GM10266 (cell line): ENCODE measurements at regions not wholly inside any gene's neighbourhood (a gene's known extent, or its start where the extent isn't known, plus 50 kb on each side); places are given as distances from the start of the nearest gene placed in this dataset.

Experiments
- DNase-seq: peaks from one replicate; pipeline ENCODE4 v3.0.0; 2012; ENCODE audit errors: extremely low spot score
- TF ChIP-seq, protein P1 (sequence below): IDR thresholded peaks from 2 replicates; pipeline ENCODE4 v1.5.1; 2012; ENCODE audit warnings: mild to moderate bottlenecking, low read depth; ENCODE audit not compliant: control insufficient read depth, insufficient read depth; ENCODE audit errors: missing control alignments

DNA sequence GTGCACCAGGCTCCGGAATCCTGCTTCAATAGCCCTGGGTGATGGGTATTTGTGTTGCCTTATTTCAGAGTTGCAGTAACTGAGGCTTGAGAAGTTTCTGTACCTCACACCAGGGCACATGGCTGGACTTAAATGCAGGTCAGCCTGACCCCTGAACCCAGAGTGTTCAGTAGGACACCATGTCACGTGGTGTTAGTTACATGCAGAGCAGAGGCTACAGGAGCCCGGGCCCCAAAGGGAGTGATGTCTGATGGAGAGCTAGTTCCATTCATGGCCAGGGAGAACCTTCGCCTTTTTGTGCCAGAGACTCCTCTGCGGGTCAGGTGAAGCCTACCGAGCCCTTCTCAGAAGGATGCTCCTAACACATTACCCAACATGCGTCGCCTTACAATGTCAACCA is 161.4 kb upstream of the CST7 start:
- no peak for DNase-seq
- TF ChIP-seq, protein P1, sequence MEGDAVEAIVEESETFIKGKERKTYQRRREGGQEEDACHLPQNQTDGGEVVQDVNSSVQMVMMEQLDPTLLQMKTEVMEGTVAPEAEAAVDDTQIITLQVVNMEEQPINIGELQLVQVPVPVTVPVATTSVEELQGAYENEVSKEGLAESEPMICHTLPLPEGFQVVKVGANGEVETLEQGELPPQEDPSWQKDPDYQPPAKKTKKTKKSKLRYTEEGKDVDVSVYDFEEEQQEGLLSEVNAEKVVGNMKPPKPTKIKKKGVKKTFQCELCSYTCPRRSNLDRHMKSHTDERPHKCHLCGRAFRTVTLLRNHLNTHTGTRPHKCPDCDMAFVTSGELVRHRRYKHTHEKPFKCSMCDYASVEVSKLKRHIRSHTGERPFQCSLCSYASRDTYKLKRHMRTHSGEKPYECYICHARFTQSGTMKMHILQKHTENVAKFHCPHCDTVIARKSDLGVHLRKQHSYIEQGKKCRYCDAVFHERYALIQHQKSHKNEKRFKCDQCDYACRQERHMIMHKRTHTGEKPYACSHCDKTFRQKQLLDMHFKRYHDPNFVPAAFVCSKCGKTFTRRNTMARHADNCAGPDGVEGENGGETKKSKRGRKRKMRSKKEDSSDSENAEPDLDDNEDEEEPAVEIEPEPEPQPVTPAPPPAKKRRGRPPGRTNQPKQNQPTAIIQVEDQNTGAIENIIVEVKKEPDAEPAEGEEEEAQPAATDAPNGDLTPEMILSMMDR = no peak

DNA sequence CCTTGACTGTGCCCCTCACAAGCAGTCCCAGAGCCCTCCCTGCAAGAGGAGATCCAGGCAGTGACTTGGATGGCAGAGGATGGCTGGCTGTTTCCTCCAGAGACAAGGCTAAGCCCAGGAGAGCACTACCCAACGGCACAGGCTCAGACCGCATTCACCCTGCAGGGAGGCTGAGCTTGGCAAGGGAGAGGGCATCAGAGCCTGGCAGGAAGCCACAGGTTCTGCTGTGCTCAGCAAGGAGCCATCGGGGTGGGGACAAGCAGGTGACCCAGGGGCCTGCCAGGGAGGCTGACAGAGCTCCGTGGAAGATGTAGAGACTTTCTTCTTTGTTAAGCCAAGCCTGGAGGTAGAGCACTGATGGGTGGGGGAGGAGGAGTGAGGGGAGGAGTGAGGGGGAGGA is 159.2 kb upstream of the CST7 start:
- DNase-seq = no peak
- TF ChIP-seq, protein P1 = no peak

GRCh38 chr20:24790746-24791283 is 158.3 kb upstream of the CST7 start:
- DNase-seq = no peak
- TF ChIP-seq, protein P1 = no peak

DNA sequence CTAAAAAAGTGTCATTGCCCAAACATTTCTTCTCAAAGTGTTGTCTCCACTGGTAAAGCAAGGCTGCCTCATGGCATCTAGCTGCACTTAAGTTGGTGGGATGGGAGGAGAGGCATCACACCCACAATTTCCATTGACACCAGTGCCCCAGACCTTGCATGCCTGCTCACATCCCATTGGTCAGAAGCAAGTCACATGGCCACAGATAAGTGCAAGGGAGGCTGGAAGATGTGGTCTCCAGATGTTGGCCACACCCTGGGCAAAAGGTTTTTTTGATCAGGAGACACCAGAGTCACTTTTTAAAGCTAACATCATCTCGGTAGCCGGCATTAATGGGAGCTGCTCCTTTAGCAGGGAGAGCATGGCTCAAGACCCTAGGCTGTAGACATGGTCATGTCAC is 157.1 kb upstream of the CST7 start:
- TF ChIP-seq, protein P1 = no peak
- DNase-seq = no peak

DNA sequence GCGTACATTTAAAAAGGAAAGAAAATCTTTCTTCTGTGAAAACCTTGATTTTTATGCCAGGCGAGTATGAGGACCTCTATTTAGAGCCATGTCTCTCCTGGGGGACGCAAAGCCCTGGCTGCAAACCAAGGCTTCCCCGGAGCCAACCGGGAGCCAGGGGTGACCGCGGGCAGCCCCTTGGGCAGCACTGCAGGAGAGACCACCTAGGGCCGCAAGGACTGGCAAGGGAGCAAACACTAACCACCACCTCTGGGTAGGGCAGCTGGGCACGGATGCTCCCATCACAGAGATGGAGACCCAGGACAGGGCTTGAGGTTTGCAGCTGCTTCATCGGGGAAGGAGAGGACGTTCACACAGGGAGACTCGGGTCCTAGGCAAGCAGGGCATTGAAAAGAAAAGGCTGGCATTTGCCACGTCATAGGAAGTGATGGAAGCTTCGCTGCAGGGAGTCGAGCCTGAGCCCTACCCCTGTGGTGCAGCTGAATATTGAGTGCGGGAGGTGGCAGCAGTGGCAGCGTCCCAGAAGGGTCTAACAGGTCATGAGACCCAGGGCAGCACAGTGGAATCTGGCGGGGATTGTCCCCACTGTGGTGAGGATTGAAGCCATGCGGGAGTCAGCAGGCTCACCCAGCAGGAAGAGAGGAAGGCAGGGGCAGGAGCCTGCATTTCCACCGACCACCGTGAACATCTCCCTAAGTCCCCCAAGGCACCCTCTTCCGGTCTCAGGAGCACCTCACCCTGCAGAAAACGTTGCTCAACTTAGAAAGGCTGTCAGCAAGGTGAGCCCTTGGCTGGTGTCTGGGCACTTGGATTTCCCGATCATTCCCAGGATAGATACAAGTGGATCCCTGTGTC is 156.2 kb upstream of the CST7 start:
- TF ChIP-seq, protein P1 = no peak
- DNase-seq = no peak

DNA sequence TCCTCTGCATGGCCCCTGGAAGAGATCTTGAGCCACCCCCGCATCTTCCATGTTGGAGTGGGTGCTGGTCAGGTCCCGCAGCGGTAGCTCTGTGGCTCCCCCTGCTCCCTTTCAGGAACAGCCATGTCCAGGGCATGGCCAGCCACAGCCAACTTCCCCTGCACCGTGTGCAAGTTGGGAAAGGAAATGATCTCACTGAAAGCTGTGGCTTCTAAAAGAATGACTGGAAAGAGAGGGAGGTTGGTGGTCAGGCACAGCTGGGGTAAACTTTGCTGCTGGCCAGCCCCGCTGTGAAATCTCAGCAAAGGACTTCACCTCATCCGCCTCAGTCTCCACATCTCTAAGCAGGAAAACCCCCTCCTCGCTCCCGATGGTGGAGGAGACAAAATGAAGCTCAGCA is 153.6 kb upstream of the CST7 start:
- peak; percentile 32 for DNase-seq
- TF ChIP-seq, protein P1 = no peak

DNA sequence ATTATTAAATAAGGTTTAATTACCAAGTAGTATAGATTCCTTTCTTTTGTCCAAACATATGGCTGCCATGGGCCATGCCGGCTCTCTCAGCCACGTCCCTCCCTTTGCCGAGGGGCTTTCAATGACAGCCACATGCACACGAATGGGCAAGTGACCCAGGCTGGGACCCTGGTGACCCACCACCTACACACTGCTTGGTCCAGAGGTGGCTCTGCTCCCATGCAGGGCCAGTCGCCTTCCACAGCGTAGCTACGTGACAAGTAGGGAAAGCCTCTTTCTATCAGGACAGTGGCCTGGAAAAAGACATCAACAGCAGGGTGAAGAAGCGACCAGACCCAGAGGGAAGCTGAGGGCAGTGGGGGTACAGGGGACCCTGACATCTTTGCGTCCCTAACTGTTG is 152.8 kb upstream of the CST7 start:
- TF ChIP-seq, protein P1 = no peak
- DNase-seq = no peak
